GM12872 (cell line): ENCODE measurements at regions not wholly inside any gene's neighbourhood (a gene's known extent, or its start where the extent isn't known, plus 50 kb on each side); places are given as distances from the start of the nearest gene placed in this dataset.

Experiments
- TF ChIP-seq, protein P1 (sequence below): IDR thresholded peaks from 3 replicates; pipeline ENCODE4 v1.5.1; 2011; ENCODE audit warnings: low read depth, mild to moderate bottlenecking, low read length, moderate library complexity; ENCODE audit not compliant: insufficient read depth

DNA sequence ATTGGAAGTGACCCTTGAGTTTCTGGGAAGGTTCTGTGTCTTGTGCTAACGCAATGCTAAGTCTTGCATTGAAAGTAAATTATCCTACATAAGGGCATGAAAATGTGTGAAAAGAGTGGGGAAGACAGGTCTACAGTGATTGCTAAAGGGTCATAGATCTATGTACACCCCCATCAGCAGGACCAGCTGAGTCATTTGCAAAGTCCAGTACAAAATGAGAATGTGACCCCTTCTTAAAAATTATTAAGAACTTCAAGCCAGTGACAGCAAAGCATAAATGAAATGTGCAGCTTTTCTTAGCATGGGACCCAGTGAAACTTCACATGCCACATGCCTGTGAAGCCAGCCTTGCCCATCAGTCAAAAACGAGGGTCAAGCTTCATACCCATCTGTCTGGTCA is 640.7 kb upstream of the MKI67 start:
- TF ChIP-seq, protein P1, sequence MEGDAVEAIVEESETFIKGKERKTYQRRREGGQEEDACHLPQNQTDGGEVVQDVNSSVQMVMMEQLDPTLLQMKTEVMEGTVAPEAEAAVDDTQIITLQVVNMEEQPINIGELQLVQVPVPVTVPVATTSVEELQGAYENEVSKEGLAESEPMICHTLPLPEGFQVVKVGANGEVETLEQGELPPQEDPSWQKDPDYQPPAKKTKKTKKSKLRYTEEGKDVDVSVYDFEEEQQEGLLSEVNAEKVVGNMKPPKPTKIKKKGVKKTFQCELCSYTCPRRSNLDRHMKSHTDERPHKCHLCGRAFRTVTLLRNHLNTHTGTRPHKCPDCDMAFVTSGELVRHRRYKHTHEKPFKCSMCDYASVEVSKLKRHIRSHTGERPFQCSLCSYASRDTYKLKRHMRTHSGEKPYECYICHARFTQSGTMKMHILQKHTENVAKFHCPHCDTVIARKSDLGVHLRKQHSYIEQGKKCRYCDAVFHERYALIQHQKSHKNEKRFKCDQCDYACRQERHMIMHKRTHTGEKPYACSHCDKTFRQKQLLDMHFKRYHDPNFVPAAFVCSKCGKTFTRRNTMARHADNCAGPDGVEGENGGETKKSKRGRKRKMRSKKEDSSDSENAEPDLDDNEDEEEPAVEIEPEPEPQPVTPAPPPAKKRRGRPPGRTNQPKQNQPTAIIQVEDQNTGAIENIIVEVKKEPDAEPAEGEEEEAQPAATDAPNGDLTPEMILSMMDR = no peak

DNA sequence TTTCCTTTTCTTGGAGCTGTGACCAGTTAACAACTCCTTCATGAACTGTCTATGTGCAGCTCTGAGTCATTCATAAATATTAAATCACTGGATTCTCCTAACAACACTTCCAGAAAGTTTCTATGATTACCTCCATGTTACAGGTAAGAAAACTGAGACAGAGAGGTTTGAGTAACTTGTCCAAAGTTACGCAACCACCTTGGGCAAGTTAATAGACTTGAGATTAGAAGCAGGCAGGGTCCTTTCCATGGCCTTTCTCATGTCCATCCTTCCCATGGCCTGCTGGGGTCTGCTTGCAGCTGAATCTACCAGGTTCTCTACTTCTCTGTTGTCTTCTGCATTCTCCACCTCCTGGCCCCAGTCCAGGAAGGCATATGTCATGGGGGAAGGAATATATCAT is 648.8 kb upstream of the MKI67 start:
- TF ChIP-seq, protein P1 = no peak

DNA sequence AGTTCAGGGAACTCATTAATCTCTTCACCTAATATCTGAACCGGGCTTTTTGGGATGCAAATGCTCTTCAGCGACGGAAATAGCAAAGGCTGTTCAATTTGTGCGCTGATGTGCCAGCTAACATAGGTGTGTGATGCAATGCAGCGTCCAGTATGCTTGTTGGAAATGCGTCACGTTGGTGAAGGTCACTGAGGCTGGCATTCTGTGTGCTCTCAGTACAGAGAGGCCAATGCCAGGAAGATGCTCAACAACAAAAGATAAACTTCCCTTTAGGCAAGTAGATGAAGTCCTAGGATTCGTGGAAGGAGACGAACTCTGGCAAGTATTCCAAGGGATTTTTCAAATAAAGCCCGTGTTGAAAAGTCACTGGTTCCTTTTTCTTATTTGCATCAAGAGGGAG is 649.5 kb upstream of the MKI67 start:
- TF ChIP-seq, protein P1 = no peak

DNA sequence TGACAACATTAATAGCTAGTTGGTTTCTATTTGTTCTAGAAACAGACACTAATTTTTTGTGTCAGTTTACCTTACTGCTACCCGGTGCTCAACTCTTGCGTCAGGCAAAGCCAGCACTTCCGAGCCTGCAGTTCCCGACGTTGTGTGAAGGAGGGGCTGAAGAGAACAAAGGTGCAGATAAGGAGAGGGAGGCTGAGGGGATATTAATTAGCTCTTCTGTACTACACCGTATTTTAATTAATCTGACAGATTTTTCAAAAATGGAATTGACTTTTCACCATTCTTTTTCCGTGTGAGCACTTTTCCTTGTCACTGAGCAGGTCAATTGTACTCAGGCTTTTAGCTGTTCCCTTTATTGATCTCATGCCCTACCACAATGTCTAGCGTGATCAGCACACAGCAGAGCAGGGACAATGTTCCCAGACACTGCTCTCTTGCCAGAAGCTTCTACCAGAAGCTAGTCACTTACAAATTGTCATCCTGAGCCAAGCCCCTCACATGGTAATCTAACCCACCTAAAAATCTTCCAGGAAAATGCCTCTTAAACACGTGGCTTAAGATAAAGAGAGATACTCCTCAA is 650.5 kb upstream of the MKI67 start:
- TF ChIP-seq, protein P1 = no peak

DNA sequence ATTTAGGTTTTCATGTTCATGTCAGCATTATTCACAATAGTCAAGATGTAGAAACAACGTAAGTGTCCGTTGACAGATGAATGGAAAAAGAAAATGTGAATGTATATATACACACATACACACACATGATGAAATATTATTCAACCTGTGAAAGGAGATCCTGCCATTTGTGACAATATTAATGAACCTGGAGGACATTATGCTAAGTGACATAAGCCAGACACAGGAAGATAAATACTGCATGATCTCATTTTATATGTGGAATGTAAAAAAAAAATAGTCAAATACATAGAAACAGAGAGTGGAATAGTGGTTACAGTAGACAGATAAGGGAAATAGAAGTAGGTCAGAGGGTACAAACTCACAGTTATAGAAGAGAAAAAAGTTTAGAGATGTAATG is 651.1 kb upstream of the MKI67 start:
- TF ChIP-seq, protein P1 = no peak

DNA sequence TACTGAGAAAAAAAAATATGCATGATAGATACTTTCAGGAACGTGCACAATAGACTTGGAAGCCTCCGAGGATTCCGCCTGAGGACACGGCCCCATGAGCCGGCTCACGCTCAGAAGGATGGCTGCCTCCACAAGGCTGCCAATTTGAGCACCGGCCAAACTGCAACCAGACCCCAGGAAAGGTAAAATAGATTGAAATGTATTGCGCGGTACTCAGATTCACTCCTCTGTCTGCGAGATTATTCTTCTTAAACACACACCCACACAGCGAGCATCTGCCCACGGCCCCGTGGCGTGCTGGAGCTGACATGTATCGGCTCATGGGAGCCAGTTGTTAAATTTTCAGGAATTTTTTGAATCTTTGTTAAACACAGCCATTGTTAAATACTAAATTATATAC is 653.2 kb upstream of the MKI67 start:
- TF ChIP-seq, protein P1 = no peak

DNA sequence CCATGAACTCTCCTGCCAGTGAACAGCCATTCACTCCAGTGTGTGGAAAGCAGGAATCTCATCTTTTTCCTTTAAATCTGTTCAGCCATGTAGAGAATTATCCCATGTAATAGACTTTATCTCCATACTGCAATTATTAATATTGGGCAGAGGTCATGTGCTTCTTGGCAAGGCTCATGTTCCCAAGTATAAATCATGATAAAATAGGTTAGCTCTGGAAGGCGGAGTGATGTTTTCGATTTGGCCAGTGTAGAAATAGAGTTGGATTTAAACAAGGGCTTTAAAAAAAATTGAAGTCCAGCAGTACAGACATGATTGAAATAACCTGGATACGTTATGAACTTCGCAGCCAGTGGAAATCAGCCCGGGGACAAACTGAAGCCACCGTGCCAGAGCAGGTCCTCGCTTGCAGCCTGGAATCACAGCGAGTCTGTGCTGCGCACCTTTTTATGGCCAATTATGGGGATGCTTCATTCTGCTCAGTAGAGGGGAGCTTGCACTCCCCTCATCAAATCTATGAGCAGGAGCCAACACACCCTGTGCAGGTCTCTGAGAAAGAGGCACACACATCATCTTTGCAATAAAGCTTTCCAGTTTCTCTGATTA is 654.0 kb upstream of the MKI67 start:
- TF ChIP-seq, protein P1 = no peak

DNA sequence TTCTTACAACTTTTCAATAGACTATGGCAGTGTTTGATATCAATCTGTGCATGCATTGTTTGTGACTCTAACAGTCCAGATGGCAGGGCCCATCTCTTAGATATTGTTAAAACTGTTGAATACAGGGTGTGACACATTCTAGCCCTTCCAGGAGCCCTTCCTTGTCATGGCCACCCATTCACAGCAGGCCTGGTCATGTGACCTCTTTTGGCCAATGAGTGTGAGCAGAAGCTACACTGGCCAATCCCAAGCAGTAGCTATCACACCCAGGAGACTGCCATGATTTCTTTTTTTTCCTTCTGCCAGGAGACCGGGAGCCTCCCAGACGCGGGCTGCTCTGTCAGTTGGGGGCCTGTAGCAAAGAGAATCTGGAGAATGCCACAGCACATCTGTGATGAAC is 655.4 kb upstream of the MKI67 start:
- TF ChIP-seq, protein P1 = no peak
